Smooth muscle cell (in vitro differentiated cells): ENCODE measurements at regions not wholly inside any gene's neighbourhood (a gene's known extent, or its start where the extent isn't known, plus 50 kb on each side); places are given as distances from the start of the nearest gene placed in this dataset.

Source experiments
- DNase-seq: peaks from one replicate; lab custom pipeline; 2025; ENCODE audit not compliant: unreplicated experiment; lab: John Stamatoyannopoulos, UW
- H2AFZ ChIP-seq: fragments of 200-600 bp; sonication (generic); 2 replicates; pipeline ENCODE4 v1.6.0; 2016; ENCODE audit warnings: antibody characterized with exemption, low read depth, mild to moderate bottlenecking
- H3F3A ChIP-seq: fragments of 200-600 bp; sonication (generic); 2 replicates; pipeline ENCODE4 v1.6.0; 2017; ENCODE audit warnings: antibody characterized with exemption, low read depth
- H3K27ac ChIP-seq: fragments of 200-600 bp; sonication (generic); 2 replicates; pipeline ENCODE4 v1.5.1; 2016; ENCODE audit warnings: low read depth, mild to moderate bottlenecking
- H3K27me3 ChIP-seq: fragments of 200-600 bp; sonication (generic); 2 replicates; pipeline ENCODE4 v1.6.1; 2016; ENCODE audit warnings: low read depth, mild to moderate bottlenecking
- H3K36me3 ChIP-seq: fragments of 200-600 bp; sonication (generic); 2 replicates; pipeline ENCODE4 v1.5.1; 2016; ENCODE audit warnings: low read depth
- H3K4me1 ChIP-seq: fragments of 200-600 bp; sonication (generic); 2 replicates; pipeline ENCODE4 v1.5.1; 2016; ENCODE audit warnings: low read depth
- H3K4me2 ChIP-seq: fragments of 200-600 bp; sonication (generic); 2 replicates; pipeline ENCODE4 v1.6.0; 2016; ENCODE audit warnings: mild to moderate bottlenecking
- H3K4me3 ChIP-seq: fragments of 200-600 bp; sonication (generic); 2 replicates; pipeline ENCODE4 v1.5.1; 2016; ENCODE audit warnings: mild to moderate bottlenecking
- H3K79me2 ChIP-seq: fragments of 200-600 bp; sonication (generic); 2 replicates; pipeline ENCODE4 v1.6.0; 2016; ENCODE audit warnings: low read depth, mild to moderate bottlenecking
- H3K9ac ChIP-seq: fragments of 200-600 bp; sonication (generic); 2 replicates; pipeline ENCODE4 v1.6.0; 2016; ENCODE audit warnings: low read depth
- H3K9me3 ChIP-seq: fragments of 200-600 bp; sonication (generic); replicated peaks from 2 replicates; pipeline ENCODE4 v1.5.1; 2016; ENCODE audit warnings: low read depth
- H4K20me1 ChIP-seq: fragments of 200-600 bp; sonication (generic); 2 replicates; pipeline ENCODE4 v1.6.0; 2016; ENCODE audit warnings: low read depth
- CTCF ChIP-seq: fragments of 200-600 bp; sonication (generic); IDR thresholded peaks from 2 replicates; pipeline ENCODE4 v1.5.1; 2017; ENCODE audit warnings: borderline replicate concordance, mild to moderate bottlenecking, antibody characterized with exemption; ENCODE audit not compliant: insufficient read depth, poor library complexity, severe bottlenecking
- WGBS: methylation state at CpG from one replicate; pipeline ENCODE4 v1.1.7; 2016; ENCODE audit warnings: low lambda C conversion rate; 5-methylcytosine and 5-hydroxymethylcytosine counted together

GRCh38 chr3:3628676-3629328, 170.4 kb upstream of the LRRN1 start:
- Histone ChIP-seq H3K27me3 (no peaks in the 10 kb centered on the region), H2AFZ (no peak overlapping the region), H3F3A (no peaks in the 10 kb centered on the region), H3K9me3 (no peaks in the 10 kb centered on the region), H3K4me2 (no peak overlapping the region), H4K20me1 (no peaks in the 10 kb centered on the region), H3K9ac (no peak overlapping the region), H3K27ac (no peak overlapping the region), H3K4me3 (no peak overlapping the region), H3K4me1 (no peaks in the 10 kb centered on the region), H3K79me2 (no peaks in the 10 kb centered on the region), H3K36me3 (no peaks in the 10 kb centered on the region)
- WGBS: 97% methylated on average over 3 of the region's 3 CpGs
- TF ChIP-seq CTCF: no peak
- DNase-seq: no peak

- 47% methylated on average over 3 of the region's 3 CpGs for WGBS
- Histone ChIP-seq H3K9me3 (no peaks in the 10 kb centered on the region), H3K4me1 (no peaks in the 10 kb centered on the region), H4K20me1 (no peaks in the 10 kb centered on the region), H3K79me2 (no peaks in the 10 kb centered on the region), H3F3A (no peaks in the 10 kb centered on the region), H3K36me3 (no peaks in the 10 kb centered on the region), H3K4me2 (no peak overlapping the region), H3K27me3 (no peaks in the 10 kb centered on the region), H3K4me3 (no peak overlapping the region), H2AFZ (no peak overlapping the region), H3K27ac (no peak overlapping the region), H3K9ac (no peak overlapping the region)
- DNase-seq: no peak
- no peak for TF ChIP-seq CTCF
Measured at GRCh38 chr3:3627114-3627513, 172.1 kb upstream of the LRRN1 start.

GRCh38 chr3:3625544-3626271, 173.5 kb upstream of the LRRN1 start:
- DNase-seq: no peak
- H3K4me3 ChIP-seq: no peak overlapping the region

More at GRCh38 chr3:3625544-3626271, 173.5 kb upstream of the LRRN1 start:
- Histone ChIP-seq H3K4me2 (no peak overlapping the region), H3K79me2 (no peaks in the 10 kb centered on the region), H3K36me3 (no peaks in the 10 kb centered on the region), H3K4me1 (no peaks in the 10 kb centered on the region), H3F3A (no peaks in the 10 kb centered on the region), H2AFZ (no peak overlapping the region), H3K27ac (no peak overlapping the region), H4K20me1 (no peaks in the 10 kb centered on the region), H3K9me3 (no peaks in the 10 kb centered on the region), H3K27me3 (no peaks in the 10 kb centered on the region), H3K9ac (no peak overlapping the region)
- 76% methylated on average over 4 of the region's 4 CpGs for WGBS
- no peak for TF ChIP-seq CTCF
